HEK293T (cell line): ENCODE measurements at regions not wholly inside any gene's neighbourhood (a gene's known extent, or its start where the extent isn't known, plus 50 kb on each side); places are given as distances from the start of the nearest gene placed in this dataset.

ENCODE experiments used
- ARNT ChIP-seq: fragments of 450-650 bp; IDR thresholded peaks from 2 replicates; pipeline ENCODE4 v1.6.1; 2017; ENCODE audit warnings: mild to moderate bottlenecking
- CTBP1 ChIP-seq: fragments of 450-650 bp; IDR thresholded peaks from 2 replicates; pipeline ENCODE4 v1.6.1; 2016; ENCODE audit warnings: borderline replicate concordance
- ELF4 ChIP-seq: fragments of 450-650 bp; IDR thresholded peaks from 2 replicates; pipeline ENCODE4 v1.6.1; 2017; ENCODE audit warnings: antibody characterized with exemption
- FOXA1 ChIP-seq: fragments of 450-650 bp; IDR thresholded peaks from 2 replicates; pipeline ENCODE4 v1.6.1; 2016; ENCODE audit warnings: mild to moderate bottlenecking
- FOXK2 ChIP-seq: fragments of 450-650 bp; IDR thresholded peaks from 2 replicates; pipeline ENCODE4 v1.6.1; 2016; ENCODE audit warnings: mild to moderate bottlenecking
- FOXM1 ChIP-seq: fragments of 450-650 bp; IDR thresholded peaks from 2 replicates; pipeline ENCODE4 v1.6.1; 2017; ENCODE audit warnings: mild to moderate bottlenecking, borderline replicate concordance
- L3MBTL2 ChIP-seq: fragments of 450-650 bp; conservative IDR thresholded peaks from 2 replicates; pipeline ENCODE4 v1.6.1; 2016; ENCODE audit warnings: mild to moderate bottlenecking
- LEF1 ChIP-seq: fragments of 450-650 bp; IDR thresholded peaks from 2 replicates; pipeline ENCODE4 v1.6.1; 2017; ENCODE audit warnings: mild to moderate bottlenecking, borderline replicate concordance
- SP1 ChIP-seq: fragments of 450-650 bp; IDR thresholded peaks from 2 replicates; pipeline ENCODE4 v1.6.1; 2017
- TARDBP ChIP-seq: fragments of 450-650 bp; IDR thresholded peaks from 2 replicates; pipeline ENCODE4 v1.6.1; 2016
- ZNF384 ChIP-seq: fragments of 450-650 bp; IDR thresholded peaks from 2 replicates; pipeline ENCODE4 v1.6.1; 2016

- TF ChIP-seq FOXK2 (no peak), ARNT (no peak), FOXM1 (no peak), SP1 (no peak), CTBP1 (no peak), ZNF384 (no peak), L3MBTL2 (no peak), LEF1 (no peak), ELF4 (no peak), TARDBP (no peak), FOXA1 (no peak)
Observed at GRCh38 chr11:86134580-86135318, 65.9 kb upstream of the PICALM start.
